ENCODE measurements at regions not wholly inside any gene's neighbourhood (a gene's known extent, or its start where the extent isn't known, plus 50 kb on each side); places are given as distances from the start of the nearest gene placed in this dataset.
A peak's percentile ranks its signal among the peaks of the same experiment; 100 is the strongest.

- no peaks in the 10 kb centered on the region for H3K9me3 ChIP-seq
- intact Hi-C loops (cut with DNase I), result loop anchor here (5.0 to 10.0 kb wide), 2 partner anchors 148 to 346 kb away; no protein-coding TSS in a partner anchor
- no peak for TF ChIP-seq CTCF (IDR thresholded peaks at IDR 0.05)
- H3K4me1 ChIP-seq, result peaks cover 0 to 5% of the 10 kb centered on the region in 2 donors
- no peaks in the 10 kb centered on the region for H3K36me3 ChIP-seq
- no peak overlapping the region for H3K27ac ChIP-seq
- H3K4me3 ChIP-seq, result no peak overlapping the region
- H3K27me3 ChIP-seq, result no peaks in the 10 kb centered on the region
- no peak for DNase-seq (ENCODE audit: low spot score in 2 of 2)
Measured at GRCh38 chrX:10756441-10756840, 136.1 kb upstream of the MID1 start.

GRCh38 chrX:10759141-10759799 is 138.9 kb upstream of the MID1 start:
- TF ChIP-seq CTCF (IDR thresholded peaks at IDR 0.05), result no peak
- no peaks in the 10 kb centered on the region for H3K36me3 ChIP-seq
- H3K27me3 ChIP-seq, result no peaks in the 10 kb centered on the region
- intact Hi-C loops (cut with DNase I), result loop anchor here (5.0 to 10.0 kb wide), 2 partner anchors 146 to 343 kb away; no protein-coding TSS in a partner anchor
- no peak for DNase-seq (ENCODE audit: low spot score in 2 of 2)
- no peaks in the 10 kb centered on the region for H3K9me3 ChIP-seq
- H3K27ac ChIP-seq, result peak overlapping the region in 1 of 2 donors; percentile 19
- peaks cover 0 to 5% of the 10 kb centered on the region in 2 donors for H3K4me1 ChIP-seq
- peak overlapping the region in 1 of 2 donors; percentile 38 for H3K4me3 ChIP-seq

GRCh38 chrX:10761447-10761846 is 141.1 kb upstream of the MID1 start:
- no peaks in the 10 kb centered on the region for H3K4me1 ChIP-seq
- intact Hi-C loops (cut with DNase I), result no loop called here
- no peak overlapping the region for H3K27ac ChIP-seq
- DNase-seq (ENCODE audit: low spot score in 2 of 2), result no peak
- no peak for TF ChIP-seq CTCF (IDR thresholded peaks at IDR 0.05)
- H3K36me3 ChIP-seq, result no peaks in the 10 kb centered on the region
- H3K4me3 ChIP-seq, result no peak overlapping the region
- H3K9me3 ChIP-seq, result no peaks in the 10 kb centered on the region
- no peaks in the 10 kb centered on the region for H3K27me3 ChIP-seq

GRCh38 chrX:10769195-10769594 is 148.8 kb upstream of the MID1 start:
- H3K27me3 ChIP-seq, result no peaks in the 10 kb centered on the region
- no peaks in the 10 kb centered on the region for H3K9me3 ChIP-seq
- peak overlapping the region in 1 of 2 donors; percentile 34 for H3K4me3 ChIP-seq
- DNase-seq (ENCODE audit: low spot score in 2 of 2), result no peak
- TF ChIP-seq CTCF (IDR thresholded peaks at IDR 0.05), result peak in 2 of 3 experiments; percentile 12 to 37
- H3K27ac ChIP-seq, result peak overlapping the region; percentile 32 to 59
- intact Hi-C loops (cut with DNase I), result no loop called here
- H3K4me1 ChIP-seq, result peaks cover 0 to 3% of the 10 kb centered on the region in 2 donors
- no peaks in the 10 kb centered on the region for H3K36me3 ChIP-seq

- intact Hi-C loops (cut with DNase I), result no loop called here
- no peaks in the 10 kb centered on the region for H3K9me3 ChIP-seq
- no peaks in the 10 kb centered on the region for H3K27me3 ChIP-seq
- H3K36me3 ChIP-seq, result no peaks in the 10 kb centered on the region
- TF ChIP-seq CTCF (IDR thresholded peaks at IDR 0.05), result no peak
- no peak for DNase-seq (ENCODE audit: low spot score in 2 of 2)
- H3K4me3 ChIP-seq, result peak overlapping the region; percentile 6 to 34
- peak overlapping the region; percentile 32 to 59 for H3K27ac ChIP-seq
- peaks cover 0 to 3% of the 10 kb centered on the region in 2 donors for H3K4me1 ChIP-seq
Measured at GRCh38 chrX:10769696-10770619, 149.6 kb upstream of the MID1 start.

Measured in ascending aorta (tissue), 2 donors.